H1 (cell line): ENCODE measurements at regions not wholly inside any gene's neighbourhood (a gene's known extent, or its start where the extent isn't known, plus 50 kb on each side); places are given as distances from the start of the nearest gene placed in this dataset.

Experiments
- CTCF ChIA-PET: fragments of 300-600 bp; sonication (Branson Sonifier 250); formaldehyde crosslinking; loops from one replicate; lab custom pipeline; 2021; ENCODE audit not compliant: partially characterized antibody; lab: Charles Lee
- POLR2A ChIA-PET: fragments of 300-600 bp; sonication (Branson Sonifier 250); formaldehyde crosslinking; loops from one replicate; lab custom pipeline; 2021; ENCODE audit warnings: inconsistent platforms; ENCODE audit not compliant: partially characterized antibody; lab: Charles Lee
- DNase-seq, 2 experiments: peaks; one replicate each; pipeline versions ENCODE4 v3.0.0 to v3.0.0-alpha.2; 2010 to 2022; ENCODE audit warnings: low spot score in 2 of 2, low read depth in 1 of 2, mixed read lengths in 1 of 2
- FAIRE-seq: peaks from 2 replicates; lab custom pipeline; 2011; peaks lifted over from hg19 to GRCh38; lab: Jason Lieb, UNC
- H2AFZ ChIP-seq: 2 replicates; pipeline ENCODE4 v1.8.1; 2012; ENCODE audit warnings: low read length, inconsistent platforms
- H2AK5ac ChIP-seq: 2 replicates; pipeline ENCODE4 v1.6.1; 2013; ENCODE audit warnings: low read depth, low read length
- H2BK120ac ChIP-seq: replicated peaks from 2 replicates; pipeline ENCODE3; 2013; ENCODE audit warnings: low read depth, low read length, inconsistent platforms
- H2BK12ac ChIP-seq: 2 replicates; pipeline ENCODE4 v1.6.1; 2013; ENCODE audit warnings: low read depth, low read length
- H2BK15ac ChIP-seq: 2 replicates; pipeline ENCODE4 v1.6.1; 2013; ENCODE audit warnings: low read length
- H2BK20ac ChIP-seq: 2 replicates; pipeline ENCODE4 v1.6.1; 2013; ENCODE audit warnings: low read length
- H2BK5ac ChIP-seq: 2 replicates; pipeline ENCODE4 v1.6.1; 2013; ENCODE audit warnings: low read depth, low read length
- H3K14ac ChIP-seq: 2 replicates; pipeline ENCODE4 v1.6.1; 2013; ENCODE audit warnings: inconsistent platforms; ENCODE audit not compliant: insufficient read length
- H3K18ac ChIP-seq: 2 replicates; pipeline ENCODE4 v1.6.1; 2013; ENCODE audit warnings: low read length; ENCODE audit errors: extremely low read depth
- H3K23ac ChIP-seq: 2 replicates; pipeline ENCODE4 v1.6.1; 2013; ENCODE audit warnings: inconsistent platforms; ENCODE audit not compliant: insufficient read length
- H3K23me2 ChIP-seq: 2 replicates; pipeline ENCODE4 v1.6.1; 2013; ENCODE audit warnings: low read depth, low read length
- H3K27ac ChIP-seq: 2 replicates; pipeline ENCODE4 v1.6.1; 2011; ENCODE audit warnings: low read depth, low read length, inconsistent platforms
- H3K27me3 ChIP-seq, 4 experiments: replicated peaks in 1 of 4; 1 replicate in 1 of 4; 2 replicates in 3 of 4; pipeline versions ENCODE4 v1.6.1 to v1.8.1; 2011 to 2013; ENCODE audit warnings: low read length in 3 of 4, mild to moderate bottlenecking in 3 of 4, inconsistent platforms in 2 of 4, mixed read lengths in 2 of 4, moderate library complexity in 1 of 4; ENCODE audit not compliant: control insufficient read depth in 3 of 4, insufficient read depth in 3 of 4; ENCODE audit errors: extremely low read depth in 1 of 4
- H3K36me3 ChIP-seq, 4 experiments: 2 replicates each; pipeline versions ENCODE4 v1.6.1 to v1.8.1; 2011 to 2013; ENCODE audit warnings: mild to moderate bottlenecking in 4 of 4, low read length in 3 of 4, moderate library complexity in 2 of 4, control low read depth in 1 of 4, inconsistent platforms in 1 of 4; ENCODE audit not compliant: insufficient read depth in 4 of 4, control insufficient read depth in 2 of 4
- H3K4ac ChIP-seq: replicated peaks from 2 replicates; pipeline ENCODE3; 2013; ENCODE audit warnings: low read length, low read depth, mixed read lengths, inconsistent platforms; ENCODE audit not compliant: insufficient read length
- H3K4me1 ChIP-seq, 4 experiments: replicated peaks in 1 of 4; 1 replicate in 1 of 4; 2 replicates in 3 of 4; pipeline versions ENCODE4 v1.6.1 to v1.8.1; 2011 to 2013; ENCODE audit warnings: low read length in 3 of 4, inconsistent platforms in 2 of 4, mixed read lengths in 1 of 4; ENCODE audit not compliant: insufficient read depth in 4 of 4, control insufficient read depth in 3 of 4
- H3K4me2 ChIP-seq, 2 experiments: 2 replicates each; pipeline versions ENCODE4 v1.6.1 to v1.8.1; 2011 to 2013; ENCODE audit warnings: low read depth in 2 of 2, low read length in 2 of 2, control low read depth in 1 of 2, inconsistent platforms in 1 of 2, mild to moderate bottlenecking in 1 of 2; ENCODE audit not compliant: insufficient read depth in 1 of 2
- H3K4me3 ChIP-seq, 4 experiments: fragments of 200-600, 300-600 bp in 1 of 4; sonication (generic), shearing (Covaris generic), sonication (Bioruptor Twin) in 1 of 4; 2 replicates each; pipeline versions ENCODE4 v1.5.1 to v1.8.1; 2011 to 2016; ENCODE audit warnings: low read length in 4 of 4, low read depth in 3 of 4, control low read depth in 2 of 4, inconsistent platforms in 2 of 4, mild to moderate bottlenecking in 2 of 4, mixed read lengths in 1 of 4, moderate library complexity in 1 of 4; ENCODE audit not compliant: insufficient read depth in 2 of 4; ENCODE audit errors: extremely low read depth in 1 of 4
- H3K56ac ChIP-seq: replicated peaks from 2 replicates; pipeline ENCODE3; 2013; ENCODE audit warnings: low read depth, mild to moderate bottlenecking, mixed read lengths, low read length, inconsistent platforms; ENCODE audit not compliant: insufficient read length
- H3K79me1 ChIP-seq: 2 replicates; pipeline ENCODE4 v1.6.1; 2013; ENCODE audit warnings: low read depth, low read length, control low read depth
- H3K79me2 ChIP-seq, 2 experiments: 2 replicates each; pipeline versions ENCODE4 v1.6.1 to v1.8.1; 2012 to 2013; ENCODE audit warnings: low read length in 2 of 2, mild to moderate bottlenecking in 2 of 2, inconsistent platforms in 1 of 2; ENCODE audit not compliant: insufficient read depth in 2 of 2, control insufficient read depth in 1 of 2
- H3K9ac ChIP-seq, 4 experiments: replicated peaks in 1 of 4; 1 replicate in 1 of 4; 2 replicates in 3 of 4; pipeline versions ENCODE4 v1.6.1 to v1.8.1; 2011 to 2013; ENCODE audit warnings: low read depth in 3 of 4, low read length in 3 of 4, control low read depth in 2 of 4, mild to moderate bottlenecking in 2 of 4, moderate library complexity in 2 of 4, inconsistent platforms in 1 of 4; ENCODE audit errors: extremely low read depth in 1 of 4
- H3K9me3 ChIP-seq, 2 experiments: 2 replicates each; pipeline versions ENCODE4 v1.6.1 to v1.8.1; 2012 to 2013; ENCODE audit warnings: mild to moderate bottlenecking in 2 of 2, moderate library complexity in 2 of 2, control low read depth in 1 of 2, inconsistent platforms in 1 of 2, low read depth in 1 of 2, low read length in 1 of 2, mixed read lengths in 1 of 2; ENCODE audit not compliant: insufficient read depth in 2 of 2
- H4K20me1 ChIP-seq, 2 experiments: replicated peaks in 1 of 2; 2 replicates each; pipeline versions ENCODE3 to v1.8.1; 2011 to 2013; ENCODE audit warnings: inconsistent platforms in 2 of 2, low read length in 2 of 2, mild to moderate bottlenecking in 1 of 2; ENCODE audit not compliant: insufficient read depth in 2 of 2, control insufficient read depth in 1 of 2
- H4K5ac ChIP-seq: 2 replicates; pipeline ENCODE4 v1.6.1; 2013; ENCODE audit warnings: low read length, low read depth, mixed read lengths, inconsistent platforms; ENCODE audit not compliant: insufficient read length
- H4K8ac ChIP-seq: 2 replicates; pipeline ENCODE4 v1.8.0; 2013; ENCODE audit warnings: mild to moderate bottlenecking, moderate library complexity, low read length, inconsistent platforms; ENCODE audit not compliant: insufficient read depth; ENCODE audit errors: extremely low read depth
- H4K91ac ChIP-seq: replicated peaks from 2 replicates; pipeline ENCODE3; 2013; ENCODE audit warnings: low read length, mixed read lengths, inconsistent platforms; ENCODE audit not compliant: insufficient read length
- ATF3 ChIP-seq: IDR thresholded peaks from 2 replicates; pipeline ENCODE4 v1.6.1; 2011; ENCODE audit warnings: low read depth, mild to moderate bottlenecking, low read length; ENCODE audit not compliant: insufficient read depth
- BRCA1 ChIP-seq: IDR thresholded peaks from 2 replicates; pipeline ENCODE4 v1.6.1; 2012; ENCODE audit warnings: low read depth, low read length, improper control_type of control experiment
- CBX8 ChIP-seq: fragments of 300-800, 300-1000 bp; sonication (generic); IDR thresholded peaks from 2 replicates; pipeline ENCODE4 v1.7.1; 2016; ENCODE audit warnings: low read depth, low read length, borderline replicate concordance
- E2F6 ChIP-seq: IDR thresholded peaks from 2 replicates; pipeline ENCODE4 v1.6.1; 2012; ENCODE audit warnings: inconsistent platforms
- KDM5A ChIP-seq: fragments of 200-600 bp; IDR thresholded peaks from 2 replicates; pipeline ENCODE4 v1.7.1; 2012; ENCODE audit warnings: mild to moderate bottlenecking, low read length, inconsistent platforms, mixed read lengths
- WGBS, 2 experiments: shearing (Covaris generic) in 1 of 2; methylation state at CpG; one replicate each; pipeline versions ENCODE4 v1.1.6 to v1.1.7; 2013 to 2015; ENCODE audit warnings: low lambda C conversion rate in 2 of 2, mixed read lengths in 2 of 2, inconsistent platforms in 1 of 2, low coverage in 1 of 2, missing lambda C conversion rate in 1 of 2; ENCODE audit not compliant: insufficient replicate concordance in 2 of 2, insufficient coverage in 1 of 2, insufficient read length in 1 of 2; ENCODE audit errors: extremely low coverage in 1 of 2, missing lambda C conversion rate in 1 of 2; 5-methylcytosine and 5-hydroxymethylcytosine counted together

- Histone ChIP-seq H3K27me3 (no peaks in the 10 kb centered on the region), H3K36me3 (no peaks in the 10 kb centered on the region), H4K8ac (no peak overlapping the region), H3K4me1 (no peaks in the 10 kb centered on the region), H4K5ac (no peak overlapping the region), H2BK15ac (no peak overlapping the region), H3K79me2 (no peaks in the 10 kb centered on the region), H2AK5ac (no peak overlapping the region), H3K23me2 (no peaks in the 10 kb centered on the region), H3K79me1 (no peaks in the 10 kb centered on the region), H2AFZ (peak overlapping the region; percentile 93), H2BK12ac (no peak overlapping the region), H2BK120ac (no peak overlapping the region), H3K18ac (no peak overlapping the region), H3K9me3 (no peaks in the 10 kb centered on the region; a peak in 1 of 4 replicates), H3K9ac (no peak overlapping the region), H4K91ac (no peak overlapping the region), H3K27ac (no peak overlapping the region), H2BK5ac (no peak overlapping the region), H3K23ac (no peak overlapping the region), H3K4me2 (no peak overlapping the region), H2BK20ac (no peak overlapping the region), H3K14ac (no peak overlapping the region), H4K20me1 (no peaks in the 10 kb centered on the region), H3K4ac (no peak overlapping the region), H3K56ac (no peak overlapping the region), H3K4me3 (no peak overlapping the region)
- ChIA-PET POLR2A (no interaction called here), CTCF (interaction anchor here (0.9 to 1.7 kb wide), 3 partner anchors 180 to 304 kb away, joined by 3 to 6 read pairs (median 3); no protein-coding TSS in a partner anchor)
- DNase-seq (no peak), FAIRE-seq (no peak)
- 75% methylated on average over 3 of the region's 3 CpGs; no CpG with 5 or more reads in 1 of the 2 experiments for WGBS, 2 experiments
- no peak for TF ChIP-seq KDM5A
- no peak for TF ChIP-seq BRCA1
- no peak for TF ChIP-seq CBX8
- TF ChIP-seq E2F6, result no peak
- TF ChIP-seq ATF3, result no peak
Measured at GRCh38 chr18:10213526-10213925, 240.9 kb upstream of the APCDD1 start.
